ENCODE measurements at regions not wholly inside any gene's neighbourhood (a gene's known extent, or its start where the extent isn't known, plus 50 kb on each side); places are given as distances from the start of the nearest gene placed in this dataset.

- no peaks in the 10 kb centered on the region for H3K4me1 ChIP-seq (ENCODE audit: control insufficient read depth in 2 of 2, insufficient read depth in 2 of 2, low read length in 2 of 2)
- intact Hi-C loops (cut with micrococcal nuclease) = no loop called here
- Mint-ChIP-seq H3K27ac (no peak overlapping the region), H3K27me3 (no peaks in the 10 kb centered on the region), H3K4me3 (no peak overlapping the region), H3K9me3 (ENCODE audit: insufficient read depth) (no peaks in the 10 kb centered on the region), H3K4me1 (no peaks in the 10 kb centered on the region)
- no CpG with 5 or more reads among the region's 1 CpG for WGBS (ENCODE audit: insufficient coverage)
- no peaks in the 10 kb centered on the region for H3K27me3 ChIP-seq (replicated peaks in 1 of 4; ENCODE audit: control extremely low read depth in 1 of 4, control insufficient read depth in 3 of 4, insufficient read depth in 4 of 4, low read length in 3 of 4)
- no peak for TF ChIP-seq CTCF (IDR thresholded peaks at IDR 0.05)
- no peak for TF ChIP-seq EZH2 (IDR thresholded peaks at IDR 0.05; ENCODE audit: borderline replicate concordance, insufficient read depth, low read depth, low read length, poor library complexity, severe bottlenecking)
- H3K27ac ChIP-seq (ENCODE audit: low read length in 2 of 2) = no peak overlapping the region
- H3K9me3 ChIP-seq (ENCODE audit: control extremely low read depth in 1 of 3, control insufficient read depth in 2 of 3, insufficient read depth in 1 of 3, low read length in 2 of 3) = no peaks in the 10 kb centered on the region
- DNase-seq (no peak), ATAC-seq (ENCODE audit: low read depth) (no peak)
- no peaks in the 10 kb centered on the region for H3K79me2 ChIP-seq (ENCODE audit: control insufficient read depth, insufficient read depth, low read length)
- no peaks in the 10 kb centered on the region for H3K36me3 ChIP-seq (replicated peaks in 1 of 2; ENCODE audit: control extremely low read depth in 1 of 2, control insufficient read depth in 1 of 2, extremely low read depth in 1 of 2, insufficient read depth in 2 of 2, low read length in 1 of 2)
- H2AFZ ChIP-seq (ENCODE audit: insufficient read depth, low read depth, low read length, poor library complexity, severe bottlenecking) = no peak overlapping the region
- CTCF ChIA-PET = no interaction called here
- POLR2A ChIA-PET = no interaction called here
- H3K4me2 ChIP-seq (replicated peaks; ENCODE audit: low read depth, low read length, poor library complexity, severe bottlenecking) = no peak overlapping the region
- H3K4me3 ChIP-seq (ENCODE audit: control extremely low read depth in 1 of 5, extremely low read depth in 1 of 5, insufficient read depth in 1 of 5, low read depth in 2 of 5, low read length in 4 of 5) = no peak overlapping the region
- no peaks in the 10 kb centered on the region for H4K20me1 ChIP-seq (ENCODE audit: control insufficient read depth, insufficient read depth, low read length, poor library complexity, severe bottlenecking)
- H3K9ac ChIP-seq (ENCODE audit: low read length) = no peak overlapping the region
Observed at GRCh38 chrX:14193547-14193946, 163.9 kb upstream of the GEMIN8 start.

GRCh38 chrX:14173873-14174272 is 144.2 kb upstream of the GEMIN8 start:
- POLR2A ChIA-PET = no interaction called here

More at GRCh38 chrX:14173873-14174272, 144.2 kb upstream of the GEMIN8 start:
- Histone ChIP-seq H3K27me3 (replicated peaks in 1 of 4; ENCODE audit: control extremely low read depth in 1 of 4, control insufficient read depth in 3 of 4, insufficient read depth in 4 of 4, low read length in 3 of 4) (no peaks in the 10 kb centered on the region), H4K20me1 (ENCODE audit: control insufficient read depth, insufficient read depth, low read length, poor library complexity, severe bottlenecking) (no peaks in the 10 kb centered on the region), H3K4me1 (ENCODE audit: control insufficient read depth in 2 of 2, insufficient read depth in 2 of 2, low read length in 2 of 2) (no peaks in the 10 kb centered on the region), H3K9me3 (ENCODE audit: control extremely low read depth in 1 of 3, control insufficient read depth in 2 of 3, insufficient read depth in 1 of 3, low read length in 2 of 3) (no peaks in the 10 kb centered on the region), H3K9ac (ENCODE audit: low read length) (no peak overlapping the region), H3K79me2 (ENCODE audit: control insufficient read depth, insufficient read depth, low read length) (no peaks in the 10 kb centered on the region), H3K27ac (ENCODE audit: low read length in 2 of 2) (no peak overlapping the region), H3K4me3 (ENCODE audit: control extremely low read depth in 1 of 5, extremely low read depth in 1 of 5, insufficient read depth in 1 of 5, low read depth in 2 of 5, low read length in 4 of 5) (no peak overlapping the region), H3K36me3 (replicated peaks in 1 of 2; ENCODE audit: control extremely low read depth in 1 of 2, control insufficient read depth in 1 of 2, extremely low read depth in 1 of 2, insufficient read depth in 2 of 2, low read length in 1 of 2) (no peaks in the 10 kb centered on the region), H3K4me2 (replicated peaks; ENCODE audit: low read depth, low read length, poor library complexity, severe bottlenecking) (no peak overlapping the region), H2AFZ (ENCODE audit: insufficient read depth, low read depth, low read length, poor library complexity, severe bottlenecking) (no peak overlapping the region)
- Mint-ChIP-seq H3K4me1 (no peaks in the 10 kb centered on the region), H3K4me3 (no peak overlapping the region), H3K27me3 (no peaks in the 10 kb centered on the region), H3K27ac (no peak overlapping the region), H3K9me3 (ENCODE audit: insufficient read depth) (no peaks in the 10 kb centered on the region)
- ATAC-seq (ENCODE audit: low read depth) (no peak), DNase-seq (no peak)
- whole genome bisulfite sequencing (ENCODE audit: insufficient coverage) = no CpG with 5 or more reads among the region's 1 CpG
- TF ChIP-seq CTCF (IDR thresholded peaks at IDR 0.05) = no peak
- TF ChIP-seq EZH2 (IDR thresholded peaks at IDR 0.05; ENCODE audit: borderline replicate concordance, insufficient read depth, low read depth, low read length, poor library complexity, severe bottlenecking) = no peak
- CTCF ChIA-PET = no interaction called here
- intact Hi-C loops (cut with micrococcal nuclease) = no loop called here

Measured in B cell (primary cell).